ENCODE measurements at regions not wholly inside any gene's neighbourhood (a gene's known extent, or its start where the extent isn't known, plus 50 kb on each side); places are given as distances from the start of the nearest gene placed in this dataset.

- no peak for TF ChIP-seq ZFX (IDR thresholded peaks at IDR 0.05)
- TF ChIP-seq, protein P1, sequence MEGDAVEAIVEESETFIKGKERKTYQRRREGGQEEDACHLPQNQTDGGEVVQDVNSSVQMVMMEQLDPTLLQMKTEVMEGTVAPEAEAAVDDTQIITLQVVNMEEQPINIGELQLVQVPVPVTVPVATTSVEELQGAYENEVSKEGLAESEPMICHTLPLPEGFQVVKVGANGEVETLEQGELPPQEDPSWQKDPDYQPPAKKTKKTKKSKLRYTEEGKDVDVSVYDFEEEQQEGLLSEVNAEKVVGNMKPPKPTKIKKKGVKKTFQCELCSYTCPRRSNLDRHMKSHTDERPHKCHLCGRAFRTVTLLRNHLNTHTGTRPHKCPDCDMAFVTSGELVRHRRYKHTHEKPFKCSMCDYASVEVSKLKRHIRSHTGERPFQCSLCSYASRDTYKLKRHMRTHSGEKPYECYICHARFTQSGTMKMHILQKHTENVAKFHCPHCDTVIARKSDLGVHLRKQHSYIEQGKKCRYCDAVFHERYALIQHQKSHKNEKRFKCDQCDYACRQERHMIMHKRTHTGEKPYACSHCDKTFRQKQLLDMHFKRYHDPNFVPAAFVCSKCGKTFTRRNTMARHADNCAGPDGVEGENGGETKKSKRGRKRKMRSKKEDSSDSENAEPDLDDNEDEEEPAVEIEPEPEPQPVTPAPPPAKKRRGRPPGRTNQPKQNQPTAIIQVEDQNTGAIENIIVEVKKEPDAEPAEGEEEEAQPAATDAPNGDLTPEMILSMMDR (conservative IDR thresholded peaks at IDR 0.05): no peak
These were observed 175.4 kb downstream of the UTRN start for GRCh38 chr6:144460327-144461095.

Data from C4-2B (cell line).